OCI-LY1 (cell line): ENCODE measurements at regions not wholly inside any gene's neighbourhood (a gene's known extent, or its start where the extent isn't known, plus 50 kb on each side); places are given as distances from the start of the nearest gene placed in this dataset.

Experiments
- H2AFZ ChIP-seq: fragments of 200-600 bp; sonication (generic), shearing (Covaris generic); 2 replicates; pipeline ENCODE4 v1.6.0; 2014; ENCODE audit warnings: antibody characterized with exemption, mild to moderate bottlenecking, low read length
- H3F3A ChIP-seq: fragments of 200-600 bp; sonication (generic), shearing (Covaris generic); 2 replicates; pipeline ENCODE4 v1.6.0; 2014; ENCODE audit warnings: mild to moderate bottlenecking, antibody characterized with exemption, low read length, moderate library complexity; ENCODE audit not compliant: insufficient read depth
- H3K27ac ChIP-seq: fragments of 200-600 bp; sonication (generic); 2 replicates; pipeline ENCODE4 v1.5.1; 2014; ENCODE audit warnings: low read length, mixed run types, mild to moderate bottlenecking, low read depth; ENCODE audit not compliant: poor library complexity, severe bottlenecking
- H3K27me3 ChIP-seq: fragments of 200-600 bp; sonication (generic); 2 replicates; pipeline ENCODE4 v1.6.0; 2014; ENCODE audit warnings: antibody characterized with exemption, mild to moderate bottlenecking, low read length, moderate library complexity; ENCODE audit not compliant: insufficient read depth
- H3K36me3 ChIP-seq: fragments of 200-600 bp; sonication (generic); 2 replicates; pipeline ENCODE4 v1.6.1; 2014; ENCODE audit warnings: mild to moderate bottlenecking, antibody characterized with exemption, low read length, moderate library complexity, mixed read lengths; ENCODE audit not compliant: insufficient read depth
- H3K4me1 ChIP-seq: fragments of 200-600 bp; sonication (generic); 2 replicates; pipeline ENCODE4 v1.5.1; 2014; ENCODE audit warnings: mild to moderate bottlenecking, low read length, moderate library complexity; ENCODE audit not compliant: insufficient read depth, severe bottlenecking
- H3K4me2 ChIP-seq: fragments of 200-600 bp; sonication (generic), shearing (Covaris generic); 2 replicates; pipeline ENCODE4 v1.6.1; 2014; ENCODE audit warnings: low read length
- H3K4me3 ChIP-seq: fragments of 200-600 bp; sonication (generic); 2 replicates; pipeline ENCODE4 v1.5.1; 2014; ENCODE audit warnings: low read length, low read depth, mild to moderate bottlenecking, mixed read lengths; ENCODE audit not compliant: poor library complexity, severe bottlenecking
- H3K79me2 ChIP-seq: fragments of 200-600 bp; shearing (Covaris generic); 2 replicates; pipeline ENCODE4 v1.6.1; 2016; ENCODE audit warnings: mixed run types, low read length, mixed read lengths; ENCODE audit not compliant: insufficient read depth
- H3K9ac ChIP-seq: fragments of 200-600 bp; sonication (generic), shearing (Covaris generic); 2 replicates; pipeline ENCODE4 v1.6.1; 2014; ENCODE audit warnings: mild to moderate bottlenecking, low read length, mixed read lengths
- H3K9me2 ChIP-seq: fragments of 200-600 bp; sonication (generic), shearing (Covaris generic); 2 replicates; pipeline ENCODE4 v1.6.1; 2014; ENCODE audit warnings: low read depth, mild to moderate bottlenecking, low read length, mixed read lengths
- H3K9me3 ChIP-seq: fragments of 200-600 bp; shearing (Covaris generic); 2 replicates; pipeline ENCODE4 v1.6.1; 2014; ENCODE audit warnings: low read length, mixed read lengths
- H4K20me1 ChIP-seq: fragments of 200-600 bp; sonication (generic), shearing (Covaris generic); 2 replicates; pipeline ENCODE4 v1.6.0; 2016; ENCODE audit warnings: mild to moderate bottlenecking, low read length; ENCODE audit not compliant: insufficient read depth
- EZH2 ChIP-seq: fragments of 200-600 bp; sonication (generic), shearing (Covaris generic); IDR thresholded peaks from 2 replicates; pipeline ENCODE4 v1.8.0; 2017; ENCODE audit warnings: borderline replicate concordance, mixed run types, mild to moderate bottlenecking, antibody characterized with exemption, low read length, moderate library complexity, mixed read lengths
- TF ChIP-seq, protein P1 (sequence below): fragments of 200-600 bp; sonication (generic), shearing (Covaris generic); IDR thresholded peaks from 2 replicates; pipeline ENCODE4 v1.5.1; 2017; ENCODE audit warnings: mild to moderate bottlenecking, antibody characterized with exemption, low read length, moderate library complexity, mixed read lengths

DNA sequence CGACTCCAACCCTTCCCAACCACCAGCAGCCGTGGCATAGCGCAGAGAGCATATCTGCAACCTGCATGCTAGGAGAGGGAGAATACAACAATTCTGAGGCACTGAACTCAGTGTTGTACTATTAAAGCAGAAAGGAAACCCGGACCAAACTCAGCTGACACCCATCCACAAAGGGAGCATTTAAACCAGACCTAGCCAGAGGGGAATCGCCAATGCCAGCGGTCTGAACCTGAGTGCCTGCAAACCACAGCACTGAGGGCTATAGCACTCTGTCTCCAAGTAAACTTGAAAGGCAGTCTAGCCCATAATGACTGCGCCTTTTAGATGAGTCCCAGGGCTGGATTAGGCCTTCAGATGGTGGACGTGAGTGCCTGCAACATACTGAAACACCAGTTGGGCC is 494.4 kb upstream of the PTPRD start:
- no peaks in the 10 kb centered on the region for H3K9me3 ChIP-seq
- no peaks in the 10 kb centered on the region for H3K36me3 ChIP-seq
- no peaks in the 10 kb centered on the region for H4K20me1 ChIP-seq
- no peaks in the 10 kb centered on the region for H3K79me2 ChIP-seq
- no peak overlapping the region for H3K4me2 ChIP-seq
- no peak overlapping the region for H2AFZ ChIP-seq
- TF ChIP-seq EZH2: no peak
- TF ChIP-seq, protein P1, sequence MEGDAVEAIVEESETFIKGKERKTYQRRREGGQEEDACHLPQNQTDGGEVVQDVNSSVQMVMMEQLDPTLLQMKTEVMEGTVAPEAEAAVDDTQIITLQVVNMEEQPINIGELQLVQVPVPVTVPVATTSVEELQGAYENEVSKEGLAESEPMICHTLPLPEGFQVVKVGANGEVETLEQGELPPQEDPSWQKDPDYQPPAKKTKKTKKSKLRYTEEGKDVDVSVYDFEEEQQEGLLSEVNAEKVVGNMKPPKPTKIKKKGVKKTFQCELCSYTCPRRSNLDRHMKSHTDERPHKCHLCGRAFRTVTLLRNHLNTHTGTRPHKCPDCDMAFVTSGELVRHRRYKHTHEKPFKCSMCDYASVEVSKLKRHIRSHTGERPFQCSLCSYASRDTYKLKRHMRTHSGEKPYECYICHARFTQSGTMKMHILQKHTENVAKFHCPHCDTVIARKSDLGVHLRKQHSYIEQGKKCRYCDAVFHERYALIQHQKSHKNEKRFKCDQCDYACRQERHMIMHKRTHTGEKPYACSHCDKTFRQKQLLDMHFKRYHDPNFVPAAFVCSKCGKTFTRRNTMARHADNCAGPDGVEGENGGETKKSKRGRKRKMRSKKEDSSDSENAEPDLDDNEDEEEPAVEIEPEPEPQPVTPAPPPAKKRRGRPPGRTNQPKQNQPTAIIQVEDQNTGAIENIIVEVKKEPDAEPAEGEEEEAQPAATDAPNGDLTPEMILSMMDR: no peak
- H3K4me3 ChIP-seq: no peak overlapping the region
- H3K9ac ChIP-seq: no peak overlapping the region
- H3K9me2 ChIP-seq: no peaks in the 10 kb centered on the region
- H3K4me1 ChIP-seq: no peaks in the 10 kb centered on the region
- no peaks in the 10 kb centered on the region for H3K27me3 ChIP-seq
- no peaks in the 10 kb centered on the region for H3F3A ChIP-seq
- H3K27ac ChIP-seq: no peak overlapping the region

DNA sequence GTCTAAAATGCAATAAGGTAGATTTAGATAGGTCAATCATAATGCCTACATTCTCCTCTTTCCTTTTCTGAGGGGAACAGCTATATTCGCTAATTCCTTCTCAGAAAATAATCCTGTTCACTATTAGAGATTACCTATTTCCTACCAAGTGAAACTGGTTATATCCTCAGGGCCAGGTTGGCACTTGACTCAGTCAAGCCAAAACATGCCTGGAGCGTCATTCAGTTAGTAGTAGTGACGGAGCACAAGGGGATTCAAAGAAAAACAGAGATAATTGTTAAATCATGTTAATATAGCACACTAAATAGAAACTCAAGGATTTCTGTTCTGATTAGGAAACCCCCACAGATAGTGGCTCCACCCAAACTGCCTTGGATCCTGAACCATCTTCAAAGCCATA is 515.4 kb upstream of the PTPRD start:
- no peaks in the 10 kb centered on the region for H3K79me2 ChIP-seq
- no peak overlapping the region for H2AFZ ChIP-seq
- no peaks in the 10 kb centered on the region for H3F3A ChIP-seq
- no peaks in the 10 kb centered on the region for H3K27me3 ChIP-seq
- H3K4me3 ChIP-seq: no peak overlapping the region
- TF ChIP-seq, protein P1: no peak
- H4K20me1 ChIP-seq: no peaks in the 10 kb centered on the region
- H3K4me2 ChIP-seq: no peak overlapping the region
- H3K9me3 ChIP-seq: no peaks in the 10 kb centered on the region
- H3K36me3 ChIP-seq: no peaks in the 10 kb centered on the region
- H3K9me2 ChIP-seq: no peaks in the 10 kb centered on the region
- no peak overlapping the region for H3K9ac ChIP-seq
- H3K27ac ChIP-seq: no peak overlapping the region
- no peaks in the 10 kb centered on the region for H3K4me1 ChIP-seq

DNA sequence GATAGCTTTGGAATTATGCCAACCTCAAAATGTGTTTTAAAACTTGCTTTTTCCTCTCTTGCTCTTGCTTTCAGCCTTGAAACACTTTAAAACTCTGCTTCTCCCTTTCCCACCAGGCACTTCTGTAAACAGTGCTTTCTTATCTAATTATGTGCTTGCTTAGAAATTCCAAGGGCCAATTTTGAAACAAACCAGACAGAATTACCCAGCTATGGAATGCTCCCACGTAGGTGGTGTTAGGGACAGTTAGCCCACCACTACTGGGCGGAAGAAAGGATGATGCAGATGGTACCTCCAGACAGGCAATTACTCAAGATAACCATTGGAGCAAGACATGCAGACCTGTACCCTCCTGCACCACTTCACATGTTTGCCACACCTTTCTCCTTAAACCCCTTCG is 523.0 kb upstream of the PTPRD start:
- Histone ChIP-seq H4K20me1 (no peaks in the 10 kb centered on the region), H3K27ac (no peak overlapping the region), H3K9ac (no peak overlapping the region), H3K4me3 (no peak overlapping the region), H3K9me2 (no peaks in the 10 kb centered on the region), H3F3A (no peaks in the 10 kb centered on the region), H3K27me3 (no peaks in the 10 kb centered on the region), H3K4me2 (no peak overlapping the region), H3K79me2 (no peaks in the 10 kb centered on the region), H3K9me3 (no peaks in the 10 kb centered on the region), H3K36me3 (no peaks in the 10 kb centered on the region), H2AFZ (no peak overlapping the region), H3K4me1 (no peaks in the 10 kb centered on the region)
- TF ChIP-seq, protein P1: no peak
- TF ChIP-seq EZH2: no peak
